ENCODE measurements at regions not wholly inside any gene's neighbourhood (a gene's known extent, or its start where the extent isn't known, plus 50 kb on each side); places are given as distances from the start of the nearest gene placed in this dataset.
A peak's percentile ranks its signal among the peaks of the same experiment; 100 is the strongest.

DNA sequence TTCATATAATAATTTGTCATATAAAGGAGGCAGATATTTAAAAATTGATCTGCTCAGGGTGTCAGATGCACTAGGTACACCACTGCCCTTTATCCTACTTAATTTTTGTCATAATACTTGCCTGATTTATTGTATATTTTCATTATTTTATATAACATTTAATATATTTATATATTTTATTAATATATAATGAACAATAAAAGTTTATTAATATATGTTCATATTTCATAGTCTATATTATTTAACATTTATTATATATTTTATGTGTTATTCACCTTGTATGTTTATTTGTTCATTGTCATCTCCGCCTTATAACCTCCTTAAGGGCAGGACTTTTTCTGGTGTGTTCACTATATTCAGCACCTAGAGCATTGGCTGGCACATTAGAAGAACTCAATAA lies 232.4 kb upstream of the AMIGO2 start:
- DNase-seq (ENCODE audit: low read depth in 2 of 2, low spot score in 1 of 2) = no peak

DNA sequence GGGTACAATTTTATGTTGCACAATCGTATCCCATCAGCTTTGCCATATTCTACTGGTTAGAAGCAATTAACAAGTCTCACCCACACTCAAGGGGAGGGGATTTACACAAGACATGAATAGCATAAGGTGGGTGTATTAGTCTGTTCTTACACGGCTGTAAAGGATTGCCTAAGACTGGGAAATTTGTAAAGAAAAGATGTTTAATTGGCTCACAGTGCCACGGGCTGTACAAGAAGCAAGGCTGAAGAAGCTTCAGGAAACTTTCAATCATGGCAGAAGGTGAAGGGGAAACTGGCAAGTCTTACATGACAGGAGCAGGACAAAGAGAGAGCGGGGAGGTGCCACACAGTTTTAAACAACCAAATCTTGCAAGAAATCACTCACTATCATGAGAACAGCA lies 231.8 kb upstream of the AMIGO2 start:
- no peak for DNase-seq (ENCODE audit: low read depth in 2 of 2, low spot score in 1 of 2)

DNA sequence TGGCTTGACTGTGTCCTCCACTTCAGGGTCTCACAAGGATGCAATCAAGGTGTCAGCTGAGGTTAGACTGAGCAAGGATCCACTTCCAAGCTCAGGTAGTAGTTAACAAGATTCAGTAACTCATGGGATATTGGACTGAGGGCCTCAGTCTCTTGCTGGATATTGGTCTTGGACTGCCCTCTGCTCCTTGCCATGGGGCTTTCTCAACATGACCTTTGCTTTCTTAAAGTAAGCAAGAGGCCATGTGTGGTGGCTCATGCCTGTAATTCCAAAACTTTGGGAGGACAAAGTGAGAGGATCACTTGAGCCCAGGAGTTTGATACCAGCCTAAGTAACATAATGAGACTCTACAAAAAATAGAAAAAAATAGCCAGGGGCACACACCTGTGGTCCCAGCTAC lies 231.3 kb upstream of the AMIGO2 start:
- no peak for DNase-seq (ENCODE audit: low read depth in 2 of 2, low spot score in 1 of 2)

DNA sequence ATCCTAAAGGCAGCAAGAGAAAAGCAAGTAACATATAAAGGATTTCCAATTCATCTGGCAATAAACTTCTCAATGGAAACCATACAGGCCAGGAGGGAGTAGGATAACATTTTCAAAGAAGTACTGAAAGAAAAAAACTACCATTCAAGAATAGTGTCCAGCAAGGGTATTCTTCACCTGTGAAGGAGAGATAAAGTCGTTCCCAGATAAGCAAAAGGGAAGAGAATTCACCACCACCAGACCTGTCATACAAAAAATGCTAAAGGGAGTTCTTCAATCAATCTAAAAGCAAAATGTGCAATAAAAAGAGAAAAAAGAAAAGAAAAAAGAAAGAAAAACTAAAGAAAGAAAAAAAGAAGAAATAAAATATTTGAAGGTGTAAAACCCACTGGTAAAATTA lies 228.9 kb upstream of the AMIGO2 start:
- no peak for DNase-seq (ENCODE audit: low read depth in 2 of 2, low spot score in 1 of 2)

DNA sequence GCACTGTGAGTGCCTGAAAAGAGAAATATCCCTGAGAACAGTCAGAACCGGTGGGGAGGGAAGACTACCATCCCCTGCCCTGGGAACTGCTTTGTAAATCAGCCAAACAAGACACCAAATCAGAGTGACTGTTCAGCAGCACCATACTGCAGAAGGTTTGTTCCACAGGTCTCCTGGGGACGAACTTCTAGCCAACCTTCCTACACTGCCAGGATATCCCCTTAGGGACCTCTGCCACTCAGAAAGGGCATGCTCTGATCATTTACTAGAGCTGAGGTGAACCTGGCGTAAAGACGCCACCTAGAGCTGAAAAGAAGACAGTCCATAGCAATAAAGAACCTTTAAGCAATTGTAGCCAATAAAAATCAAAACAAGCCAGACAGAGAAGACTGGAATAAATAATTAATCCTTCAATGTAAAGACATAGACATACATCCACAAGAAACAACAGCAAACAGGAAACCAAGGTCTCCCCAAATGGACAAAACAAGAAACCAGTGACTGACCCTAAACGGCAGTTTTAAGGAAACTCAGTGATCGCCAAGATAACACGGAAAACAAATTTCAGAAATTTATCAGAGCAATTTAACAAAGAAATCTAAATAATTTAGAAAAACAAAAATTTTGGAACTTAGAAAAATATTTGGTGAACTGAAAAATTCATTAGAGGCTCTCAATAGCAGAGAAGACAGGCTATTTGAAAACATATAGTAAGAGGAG lies 228.1 kb upstream of the AMIGO2 start:
- peak in 1 of 2 donors; percentile 38 for DNase-seq (ENCODE audit: low read depth in 2 of 2, low spot score in 1 of 2)

DNA sequence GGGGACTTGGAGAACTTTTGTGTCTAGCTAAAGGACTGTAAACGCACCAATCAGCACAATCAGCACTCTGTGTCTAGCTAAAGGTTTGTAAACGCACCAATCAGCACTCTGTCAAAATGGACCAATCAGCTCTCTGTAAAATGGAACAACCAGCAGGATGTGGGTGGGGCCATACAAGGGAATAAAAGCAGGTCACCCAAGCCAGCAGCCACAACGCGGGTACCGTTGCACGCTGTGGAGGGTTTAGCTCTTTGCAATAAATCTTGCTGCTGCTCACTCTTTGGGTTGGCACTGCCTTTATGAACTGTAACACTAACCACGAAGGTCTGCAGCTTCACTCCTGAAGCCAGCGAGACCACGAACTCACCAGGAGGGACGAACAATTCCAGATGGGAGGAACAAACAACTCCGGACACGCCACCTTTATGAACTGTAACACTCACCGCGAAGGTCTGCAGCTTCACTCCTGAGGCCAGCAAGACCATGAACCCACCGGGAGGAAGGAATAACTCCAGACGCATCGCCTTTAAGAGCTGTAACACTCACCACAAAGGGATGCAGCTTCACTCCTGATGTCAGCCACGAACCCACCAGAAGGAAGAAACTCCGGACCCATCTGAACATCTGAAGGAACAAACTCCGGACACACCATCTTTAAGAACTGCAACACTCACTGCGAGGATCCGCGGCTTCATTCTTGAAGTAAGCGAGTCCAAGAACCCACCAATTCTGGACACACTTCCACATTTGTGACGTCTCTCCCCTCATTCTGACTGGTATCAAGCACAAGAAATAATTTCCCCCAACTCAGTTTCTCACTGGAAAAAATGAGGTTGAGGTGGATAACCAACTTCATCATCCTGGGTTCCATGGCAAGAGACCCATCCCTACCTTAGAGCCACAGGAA lies 227.3 kb upstream of the AMIGO2 start:
- peak in 1 of 2 donors; percentile 19 for DNase-seq (ENCODE audit: low read depth in 2 of 2, low spot score in 1 of 2)

DNA sequence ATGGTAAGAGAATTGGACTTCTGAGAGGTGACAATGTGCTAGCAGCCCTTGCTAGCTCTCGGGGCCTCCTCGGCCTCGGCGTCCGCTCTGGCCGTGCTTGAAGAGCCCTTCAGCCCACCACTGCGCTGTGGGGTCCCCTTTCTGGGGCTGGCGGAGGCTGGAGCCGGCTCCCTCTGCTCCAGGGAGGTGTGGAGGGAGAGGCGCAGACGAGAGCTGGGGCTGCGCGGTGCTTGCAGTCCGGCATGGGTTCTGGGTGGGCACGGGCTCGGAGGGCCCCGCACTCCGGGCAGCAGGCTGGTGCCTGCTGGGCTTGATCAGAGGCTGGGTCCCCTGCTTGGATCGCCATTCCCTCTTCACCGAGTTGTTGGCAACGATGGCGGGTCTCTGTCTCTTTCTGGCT lies 226.4 kb upstream of the AMIGO2 start:
- no peak for DNase-seq (ENCODE audit: low read depth in 2 of 2, low spot score in 1 of 2)

DNA sequence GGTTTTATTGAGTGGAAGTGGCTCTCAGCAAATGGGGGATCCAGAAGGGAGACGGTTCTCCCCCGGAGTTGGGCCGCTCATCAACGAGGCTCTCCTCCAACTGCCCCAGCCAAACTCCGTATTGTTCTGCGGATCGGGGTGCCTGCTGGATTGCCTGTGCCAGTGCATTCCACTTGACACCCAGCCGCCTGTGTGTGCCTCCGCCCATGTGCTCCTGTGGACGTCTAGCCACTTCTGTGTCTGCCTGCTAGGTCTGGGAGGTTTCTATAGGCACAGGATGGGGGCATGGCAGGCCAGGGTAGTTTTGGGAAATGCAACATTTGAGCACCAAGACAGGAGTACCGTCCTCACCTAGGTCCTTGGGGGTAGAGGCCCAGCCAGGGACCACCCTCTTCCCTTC lies 225.7 kb upstream of the AMIGO2 start:
- no peak for DNase-seq (ENCODE audit: low read depth in 2 of 2, low spot score in 1 of 2)

DNA sequence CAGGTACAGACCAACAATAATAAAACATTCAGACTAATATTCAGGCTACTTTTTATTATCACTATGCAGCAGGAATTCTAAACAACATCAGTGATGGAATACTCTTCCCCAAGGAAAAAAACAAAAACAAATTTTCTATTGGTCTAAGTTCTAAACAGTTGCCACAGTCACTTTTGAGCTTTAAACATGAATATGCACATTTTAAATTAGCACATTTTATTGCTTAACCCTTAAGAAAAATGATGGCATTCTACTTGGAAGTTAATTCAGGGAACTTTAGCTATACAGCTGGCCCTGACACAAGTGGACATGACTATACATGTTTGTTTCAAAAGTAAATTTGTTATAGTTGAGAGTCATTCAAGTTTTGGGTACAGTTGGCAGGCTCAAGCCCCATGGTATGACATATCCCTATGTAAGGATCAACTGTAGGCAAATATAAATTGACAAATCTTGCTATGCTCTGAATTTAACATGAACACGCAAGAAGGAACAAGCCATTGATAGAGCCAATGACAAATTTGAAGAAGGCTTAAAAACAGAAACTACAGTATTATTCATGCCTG lies 224.3 kb upstream of the AMIGO2 start:
- no peak for DNase-seq (ENCODE audit: low read depth in 2 of 2, low spot score in 1 of 2)

DNA sequence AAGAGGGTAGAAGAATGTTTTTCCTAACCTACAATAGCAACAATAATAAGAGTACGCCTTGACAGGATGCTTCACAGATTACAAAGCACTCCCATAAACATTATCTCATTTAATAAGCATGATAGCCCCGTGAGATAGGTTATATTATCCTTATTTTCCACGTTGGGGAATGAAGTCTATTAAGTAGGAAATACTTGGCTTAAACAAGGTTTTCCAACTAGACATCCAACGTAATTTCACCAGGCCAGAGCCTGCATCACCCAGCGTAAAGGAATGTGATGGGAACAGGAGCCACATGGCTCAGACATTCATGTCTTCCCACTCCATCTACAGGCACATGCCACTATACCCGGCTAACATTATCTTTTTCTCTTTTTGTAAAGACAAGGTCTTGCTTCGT lies 223.4 kb upstream of the AMIGO2 start:
- no peak for DNase-seq (ENCODE audit: low read depth in 2 of 2, low spot score in 1 of 2)

DNA sequence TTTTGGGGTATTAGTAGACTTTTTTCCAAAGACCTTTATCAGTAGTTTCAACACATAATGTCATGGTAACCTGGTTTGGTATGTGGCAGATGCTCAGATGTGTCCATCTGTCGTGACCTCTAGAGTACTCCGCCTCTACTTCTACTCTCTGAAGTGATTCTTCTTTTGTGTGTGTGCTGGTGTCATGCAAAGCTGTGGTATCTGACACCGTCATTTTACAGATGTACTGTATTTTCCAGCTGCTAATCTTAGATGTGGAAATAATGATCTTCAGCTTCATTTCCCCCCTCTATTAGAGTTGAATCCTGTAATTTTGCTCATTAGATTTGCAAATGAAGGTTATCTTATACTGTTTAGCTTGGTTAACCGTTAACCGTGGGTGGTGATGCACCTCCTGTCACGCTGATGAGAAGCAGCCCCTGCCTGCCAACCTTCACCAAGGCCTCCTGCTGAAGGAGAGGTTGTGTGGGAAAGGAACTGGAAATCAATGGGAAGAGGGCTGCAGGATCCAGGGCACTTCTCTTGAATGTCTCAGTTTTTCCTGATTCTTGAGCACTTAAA lies 222.4 kb upstream of the AMIGO2 start:
- no peak for DNase-seq (ENCODE audit: low read depth in 2 of 2, low spot score in 1 of 2)

DNA sequence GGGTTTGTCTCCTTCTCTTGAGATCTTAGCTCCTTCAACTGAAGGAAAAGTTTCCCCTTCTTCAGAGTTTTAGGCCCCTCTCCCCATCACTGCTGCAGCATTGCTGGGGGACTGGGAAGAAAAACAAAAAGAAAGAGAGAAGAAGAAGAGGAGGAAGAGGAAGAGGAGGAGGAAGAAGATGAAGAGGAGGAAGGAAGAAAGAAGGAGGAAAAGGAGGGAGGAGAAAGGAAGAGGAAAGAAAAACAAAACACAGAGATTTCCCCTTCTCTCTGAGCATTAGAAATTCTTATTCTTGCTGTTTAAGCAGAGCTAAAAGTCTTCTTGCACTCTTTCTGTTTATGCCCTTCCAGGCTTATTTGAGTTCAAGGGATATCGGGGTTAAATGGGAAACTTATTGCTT lies 219.8 kb upstream of the AMIGO2 start:
- DNase-seq (ENCODE audit: low read depth in 2 of 2, low spot score in 1 of 2) = no peak

DNA sequence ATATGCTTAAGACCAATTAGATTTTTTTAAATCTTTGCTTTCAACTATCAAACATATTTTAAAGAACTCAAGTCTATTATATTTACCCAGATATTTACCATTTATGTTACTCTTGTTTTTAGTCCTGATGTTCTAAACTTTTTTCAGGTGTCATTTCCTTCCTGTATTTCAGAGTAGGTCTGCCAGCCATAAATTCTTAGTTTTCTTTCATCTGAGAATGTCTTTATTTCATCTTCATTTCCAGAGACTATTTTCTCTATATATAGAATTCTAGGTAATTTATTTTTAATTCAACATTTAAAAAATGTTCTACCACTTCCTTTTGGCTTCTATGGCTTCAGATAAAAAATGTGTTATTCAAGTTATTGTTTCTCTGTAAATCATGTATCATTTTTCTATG lies 218.2 kb upstream of the AMIGO2 start:
- no peak for DNase-seq (ENCODE audit: low read depth in 2 of 2, low spot score in 1 of 2)

DNA sequence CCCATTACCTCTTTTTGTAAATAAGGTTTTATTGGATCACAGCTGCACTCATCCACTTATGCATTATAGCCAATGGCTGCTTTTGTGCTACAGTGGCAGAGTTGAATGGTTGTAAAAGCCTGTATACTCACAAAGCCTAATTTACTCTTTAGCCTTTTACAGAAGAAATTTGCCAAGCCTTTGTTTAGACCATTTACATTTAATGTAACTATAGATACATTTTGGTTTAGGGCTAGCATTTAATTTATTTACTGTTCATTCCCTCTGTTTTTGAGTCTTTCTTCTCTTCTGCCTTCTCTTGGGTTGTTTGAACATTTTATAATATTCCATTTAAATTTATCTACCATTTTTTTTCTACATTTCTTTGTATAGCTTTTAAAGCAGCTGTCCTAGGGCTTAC lies 217.1 kb upstream of the AMIGO2 start:
- DNase-seq (ENCODE audit: low read depth in 2 of 2, low spot score in 1 of 2) = no peak

DNA sequence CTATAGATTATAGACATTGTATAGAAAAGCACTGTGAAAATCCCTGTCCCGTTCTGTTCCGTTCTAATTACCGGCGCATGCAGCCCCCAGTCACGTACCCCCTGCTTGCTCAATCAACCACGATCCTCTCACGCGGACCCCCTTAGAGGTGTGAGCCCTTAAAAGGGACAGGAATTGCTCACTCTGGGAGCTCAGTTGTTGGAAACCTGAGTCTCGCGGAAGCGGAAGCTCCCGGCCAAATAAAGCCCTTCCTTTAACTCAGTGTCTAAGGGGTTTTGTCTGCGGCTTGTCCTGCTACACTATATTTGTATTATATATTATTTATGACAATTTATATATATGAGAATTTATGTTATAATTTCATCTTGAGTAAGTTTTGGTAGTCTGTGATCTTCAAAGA lies 213.6 kb upstream of the AMIGO2 start:
- no peak for DNase-seq (ENCODE audit: low read depth in 2 of 2, low spot score in 1 of 2)

DNA sequence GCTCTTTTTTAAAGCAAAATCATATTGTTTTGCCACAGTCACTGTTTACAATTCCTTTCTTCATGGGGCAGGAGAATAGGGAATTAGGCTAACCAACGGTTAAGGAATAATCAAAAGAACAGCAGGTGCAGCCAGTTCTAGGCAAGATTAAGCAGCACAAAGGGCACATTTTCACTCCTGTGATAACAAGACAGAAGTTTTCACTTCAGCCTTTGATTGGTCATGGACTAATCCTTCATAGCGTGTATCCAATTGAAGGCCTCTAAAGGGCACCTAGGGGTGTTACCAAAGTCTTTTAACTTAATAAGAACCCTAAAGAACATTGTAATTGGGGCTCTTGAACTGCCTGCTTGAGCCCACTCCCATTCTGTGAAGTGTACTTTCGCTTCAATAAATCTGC lies 206.9 kb upstream of the AMIGO2 start:
- no peak for DNase-seq (ENCODE audit: low read depth in 2 of 2, low spot score in 1 of 2)
